Activated naive CD8-positive, alpha-beta T cell treated with anti-CD3 and anti-CD28 coated beads for 36 hours (primary cell): ENCODE measurements at regions not wholly inside any gene's neighbourhood (a gene's known extent, or its start where the extent isn't known, plus 50 kb on each side); places are given as distances from the start of the nearest gene placed in this dataset.

Source experiments
- DNase-seq: peaks from one replicate; pipeline ENCODE4 v3.0.0; 2021
- H3K27ac Mint-ChIP-seq: one replicate; pipeline ENCODE4 v1.8.0; 2022; ENCODE audit warnings: mild to moderate bottlenecking, moderate library complexity, mixed read lengths
- H3K27me3 Mint-ChIP-seq: one replicate; pipeline ENCODE4 v1.8.0; 2022; ENCODE audit warnings: mild to moderate bottlenecking, mixed read lengths
- H3K36me3 Mint-ChIP-seq: one replicate; pipeline ENCODE4 v1.8.0; 2021; ENCODE audit warnings: mild to moderate bottlenecking, mixed read lengths
- H3K4me1 Mint-ChIP-seq: one replicate; pipeline ENCODE4 v1.8.0; 2021; ENCODE audit warnings: mixed read lengths
- H3K4me3 Mint-ChIP-seq: one replicate; pipeline ENCODE4 v1.8.0; 2022; ENCODE audit warnings: mild to moderate bottlenecking, moderate library complexity, mixed read lengths
- H3K9me3 Mint-ChIP-seq: one replicate; pipeline ENCODE4 v1.8.0; 2022; ENCODE audit warnings: mixed read lengths

DNA sequence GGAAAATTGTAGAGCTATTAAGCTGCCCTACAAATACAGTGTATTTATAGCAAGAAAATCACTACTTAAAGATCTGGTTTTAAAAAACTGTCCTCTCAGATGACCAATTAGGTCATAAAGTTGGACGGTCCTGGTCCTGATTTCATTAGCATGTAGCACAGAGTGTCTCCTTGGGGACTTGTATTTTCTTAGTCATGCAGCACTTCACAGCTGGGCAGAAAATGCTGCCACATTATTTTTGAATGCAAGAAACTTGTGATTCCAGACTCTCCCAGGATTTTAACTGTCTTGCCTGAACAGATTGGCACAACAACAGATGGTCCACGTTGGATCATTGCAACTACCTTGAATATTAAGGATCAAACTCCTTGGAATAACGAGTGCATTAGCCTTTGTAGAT lies 348.1 kb upstream of the SGCD start:
- Mint-ChIP-seq H3K36me3 (no peaks in the 10 kb centered on the region), H3K4me3 (no peak overlapping the region), H3K27me3 (peaks cover 22% of the 10 kb centered on the region), H3K4me1 (no peaks in the 10 kb centered on the region), H3K27ac (no peak overlapping the region), H3K9me3 (no peaks in the 10 kb centered on the region)
- no peak for DNase-seq

DNA sequence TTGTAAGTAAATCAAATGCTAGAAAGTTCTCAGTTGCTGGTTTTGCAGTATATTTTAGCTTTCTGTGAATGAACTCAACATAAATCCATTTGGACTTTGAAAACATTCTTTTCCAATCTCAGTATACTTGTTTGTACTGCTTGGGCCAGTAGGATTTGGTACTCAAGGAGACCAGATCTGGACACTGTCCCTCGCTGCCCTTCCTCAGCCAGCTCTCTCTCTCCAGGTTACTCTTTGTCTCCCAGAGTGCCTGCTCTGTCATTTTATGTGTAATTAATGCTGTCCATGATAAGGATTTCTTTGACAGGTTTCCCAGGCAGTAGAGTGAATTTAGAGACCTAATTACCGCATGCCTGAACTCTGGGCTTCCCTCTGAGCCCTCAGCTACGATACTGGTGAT lies 344.6 kb upstream of the SGCD start:
- Mint-ChIP-seq H3K27me3 (peaks cover 10% of the 10 kb centered on the region), H3K36me3 (no peaks in the 10 kb centered on the region), H3K9me3 (no peaks in the 10 kb centered on the region), H3K4me3 (no peak overlapping the region), H3K4me1 (no peaks in the 10 kb centered on the region), H3K27ac (no peak overlapping the region)
- DNase-seq = no peak

DNA sequence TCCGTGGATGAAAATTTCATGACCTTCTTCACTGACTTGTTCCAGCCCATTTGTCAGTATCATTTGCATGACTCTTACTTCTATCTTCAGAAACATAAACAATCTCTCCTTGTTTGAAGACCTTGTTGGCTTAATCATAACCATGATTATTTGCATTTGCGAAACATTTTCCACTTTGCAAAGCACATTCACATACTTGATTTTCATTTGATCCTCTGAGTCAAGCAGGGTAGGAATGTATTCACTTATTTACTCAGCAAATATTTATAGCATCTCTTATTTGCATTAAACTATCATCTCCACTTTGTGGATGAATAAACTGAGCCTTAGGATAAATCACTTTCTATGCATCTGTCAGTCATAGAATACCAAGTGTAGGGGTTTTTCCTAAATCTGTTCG lies 343.0 kb upstream of the SGCD start:
- Mint-ChIP-seq H3K4me1 (no peaks in the 10 kb centered on the region), H3K27me3 (peaks cover 6% of the 10 kb centered on the region), H3K9me3 (no peaks in the 10 kb centered on the region), H3K4me3 (no peak overlapping the region), H3K36me3 (no peaks in the 10 kb centered on the region), H3K27ac (no peak overlapping the region)
- DNase-seq = no peak

DNA sequence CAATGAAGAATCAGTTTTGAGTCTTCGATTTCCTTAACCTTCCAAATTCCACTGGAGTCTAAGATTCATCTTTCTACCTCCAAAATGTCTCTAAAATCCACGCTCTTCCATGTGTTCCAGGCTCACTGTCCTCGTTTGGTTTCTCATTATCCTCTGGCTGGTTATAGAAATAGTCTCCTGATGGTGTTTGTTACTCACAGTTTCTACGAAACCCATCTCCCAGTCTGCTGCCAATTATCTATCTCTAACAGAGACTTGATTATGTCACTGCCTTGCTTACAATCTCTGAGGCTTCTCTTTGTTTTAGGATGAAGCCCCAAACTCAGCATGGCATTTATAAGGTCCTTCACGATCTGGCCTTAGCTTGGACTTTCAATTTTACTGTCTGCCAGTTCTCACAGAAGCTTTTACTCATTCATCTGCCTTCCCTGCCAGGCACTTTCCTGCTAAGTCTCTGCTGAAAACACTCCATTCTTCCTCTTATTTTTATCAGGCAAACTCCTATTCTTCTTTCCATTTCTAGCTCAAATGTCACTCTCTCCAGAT lies 339.6 kb upstream of the SGCD start:
- Mint-ChIP-seq H3K27me3 (peaks cover 5% of the 10 kb centered on the region), H3K36me3 (no peaks in the 10 kb centered on the region), H3K9me3 (no peaks in the 10 kb centered on the region), H3K4me1 (no peaks in the 10 kb centered on the region), H3K27ac (no peak overlapping the region), H3K4me3 (no peak overlapping the region)
- no peak for DNase-seq

DNA sequence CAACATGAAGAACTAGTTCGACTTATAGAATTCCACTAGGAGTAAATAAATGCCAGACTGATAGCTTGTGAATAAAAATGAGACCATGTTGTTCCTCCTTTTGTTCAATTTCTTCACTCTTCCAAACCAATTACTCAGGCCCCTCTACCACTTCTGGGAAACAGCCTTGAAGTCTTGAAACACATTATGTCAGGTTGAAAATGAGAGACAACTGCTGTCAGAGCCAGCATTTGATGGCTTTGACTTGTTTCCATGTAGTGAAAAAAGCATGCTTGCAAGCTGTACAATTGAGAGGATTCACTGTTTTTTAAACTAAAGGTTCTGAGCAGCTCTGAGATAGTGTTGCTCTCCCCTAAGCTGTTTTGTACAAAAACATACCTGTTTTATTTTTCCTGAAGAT lies 337.1 kb upstream of the SGCD start:
- H3K4me1 Mint-ChIP-seq = no peaks in the 10 kb centered on the region
- H3K9me3 Mint-ChIP-seq = no peaks in the 10 kb centered on the region
- H3K36me3 Mint-ChIP-seq = no peaks in the 10 kb centered on the region
- H3K27me3 Mint-ChIP-seq = peaks cover 5% of the 10 kb centered on the region
- H3K4me3 Mint-ChIP-seq = no peak overlapping the region
- DNase-seq = no peak
- no peak overlapping the region for H3K27ac Mint-ChIP-seq

DNA sequence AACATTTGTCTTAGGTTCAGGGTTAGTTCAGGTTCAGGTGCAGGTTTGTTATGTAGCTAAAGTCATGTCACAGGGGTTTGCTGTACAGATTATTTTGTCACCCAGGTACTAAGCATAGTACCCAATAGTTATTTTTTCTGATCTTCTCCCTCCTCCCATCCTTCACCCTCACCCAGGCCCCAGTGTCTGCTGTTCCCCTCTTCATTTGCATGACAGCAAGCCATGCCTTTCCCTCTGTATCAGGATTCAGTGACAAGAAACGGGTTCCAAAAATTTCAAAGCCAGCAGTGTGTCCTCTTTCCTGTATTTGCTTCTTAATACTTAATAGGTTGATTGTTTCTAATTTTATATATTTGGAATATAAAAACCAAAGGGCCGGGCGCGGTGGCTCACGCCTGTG lies 330.8 kb upstream of the SGCD start:
- no peaks in the 10 kb centered on the region for H3K9me3 Mint-ChIP-seq
- no peak for DNase-seq
- peaks cover 7% of the 10 kb centered on the region for H3K27me3 Mint-ChIP-seq
- no peak overlapping the region for H3K27ac Mint-ChIP-seq
- H3K4me3 Mint-ChIP-seq = no peak overlapping the region
- H3K36me3 Mint-ChIP-seq = no peaks in the 10 kb centered on the region
- H3K4me1 Mint-ChIP-seq = no peaks in the 10 kb centered on the region

DNA sequence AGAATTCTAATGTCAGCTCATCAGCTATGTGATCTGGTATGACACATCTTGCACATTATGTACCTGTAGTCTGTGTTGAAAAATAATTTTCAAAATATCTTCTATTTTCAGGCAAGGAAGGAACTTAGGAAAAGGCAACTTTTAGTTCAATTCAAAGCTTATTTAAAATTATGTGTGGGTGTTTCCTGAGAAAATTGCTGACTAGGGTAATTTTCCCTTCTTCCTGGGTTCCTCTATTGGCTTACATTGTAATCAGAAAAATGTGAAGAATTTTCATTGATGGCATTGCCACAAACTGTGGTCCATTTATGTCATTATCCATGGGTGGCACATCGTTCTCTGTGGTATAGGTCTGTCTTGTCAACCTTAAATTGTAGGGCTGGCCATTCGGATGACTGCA lies 328.7 kb upstream of the SGCD start:
- Mint-ChIP-seq H3K9me3 (no peaks in the 10 kb centered on the region), H3K4me3 (no peak overlapping the region), H3K27ac (no peak overlapping the region), H3K36me3 (no peaks in the 10 kb centered on the region), H3K27me3 (peaks cover 12% of the 10 kb centered on the region), H3K4me1 (no peaks in the 10 kb centered on the region)
- DNase-seq = no peak

DNA sequence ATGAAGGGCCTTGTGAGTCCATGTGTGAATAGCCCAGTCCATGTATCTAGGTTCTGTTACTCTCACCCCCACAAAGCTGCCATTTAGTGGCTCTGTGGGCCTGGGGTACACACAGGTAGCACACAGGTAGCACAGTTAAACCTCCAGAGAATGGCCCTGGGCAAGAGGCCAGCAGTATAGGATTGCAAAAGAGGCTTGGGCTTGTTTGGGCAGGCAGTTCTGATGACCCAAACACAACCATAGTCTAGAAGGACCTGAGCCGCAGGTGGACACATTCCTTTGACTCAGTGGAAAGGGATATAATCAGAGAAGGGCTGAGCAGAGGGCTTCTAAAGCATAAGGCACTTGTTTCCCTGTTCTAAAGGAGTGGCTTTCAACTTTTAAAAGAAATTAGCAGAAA lies 326.8 kb upstream of the SGCD start:
- Mint-ChIP-seq H3K4me1 (no peaks in the 10 kb centered on the region), H3K4me3 (no peak overlapping the region), H3K36me3 (no peaks in the 10 kb centered on the region), H3K27me3 (peaks cover 16% of the 10 kb centered on the region), H3K9me3 (no peaks in the 10 kb centered on the region), H3K27ac (no peak overlapping the region)
- DNase-seq = no peak

DNA sequence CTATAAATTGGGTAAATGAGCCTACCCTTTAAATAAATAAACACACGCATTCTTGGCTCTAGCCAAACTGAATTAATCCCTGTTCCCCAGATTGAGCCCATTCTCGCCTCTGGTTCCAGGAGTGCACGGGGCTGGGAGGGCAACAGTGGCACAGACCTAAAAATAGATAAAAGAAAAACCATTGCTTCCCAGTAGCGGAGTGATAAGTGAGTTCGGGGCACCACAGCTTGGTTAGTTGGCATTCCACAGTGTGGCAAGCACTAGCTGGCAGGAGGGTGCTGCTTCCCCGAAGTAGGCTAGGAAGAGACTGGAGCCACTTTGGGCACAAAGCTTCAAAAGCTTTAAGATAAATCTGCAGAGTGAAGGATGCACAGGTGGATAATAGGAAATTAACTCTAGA lies 322.2 kb upstream of the SGCD start:
- H3K27ac Mint-ChIP-seq = no peak overlapping the region
- H3K36me3 Mint-ChIP-seq = no peaks in the 10 kb centered on the region
- H3K4me3 Mint-ChIP-seq = no peak overlapping the region
- peaks cover 10% of the 10 kb centered on the region for H3K27me3 Mint-ChIP-seq
- H3K9me3 Mint-ChIP-seq = no peaks in the 10 kb centered on the region
- no peak for DNase-seq
- no peaks in the 10 kb centered on the region for H3K4me1 Mint-ChIP-seq

DNA sequence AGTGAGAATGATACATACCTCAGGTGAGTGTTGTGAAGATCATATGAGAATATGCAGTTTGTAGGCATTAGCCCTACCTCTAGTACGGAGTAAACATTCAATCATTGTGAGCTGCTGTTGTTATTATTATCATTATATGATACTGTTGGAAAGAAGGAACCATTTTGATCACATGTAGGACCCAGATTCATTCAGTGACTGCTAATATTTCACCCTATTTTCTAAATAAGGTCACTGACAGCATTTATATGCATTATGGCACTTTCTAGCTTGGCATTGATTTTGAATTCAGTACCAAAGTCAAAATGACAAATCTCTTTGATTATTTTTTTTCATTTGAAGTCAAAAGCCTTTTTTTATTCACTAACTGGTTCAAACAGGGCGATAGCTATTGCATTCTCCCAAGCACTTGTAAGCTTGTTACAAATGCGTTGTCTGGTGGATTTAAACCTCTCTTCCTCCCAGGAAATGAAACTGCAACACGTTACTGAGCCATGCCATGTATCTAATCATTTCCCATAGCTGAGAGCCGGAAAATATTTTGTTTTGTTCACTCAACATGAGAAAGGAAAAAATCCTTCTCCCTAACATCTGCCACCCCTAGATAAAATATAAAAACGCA lies 320.8 kb upstream of the SGCD start:
- Mint-ChIP-seq H3K4me1 (no peaks in the 10 kb centered on the region), H3K9me3 (no peaks in the 10 kb centered on the region), H3K27ac (no peak overlapping the region), H3K27me3 (peaks cover 10% of the 10 kb centered on the region), H3K4me3 (no peak overlapping the region), H3K36me3 (no peaks in the 10 kb centered on the region)
- no peak for DNase-seq

DNA sequence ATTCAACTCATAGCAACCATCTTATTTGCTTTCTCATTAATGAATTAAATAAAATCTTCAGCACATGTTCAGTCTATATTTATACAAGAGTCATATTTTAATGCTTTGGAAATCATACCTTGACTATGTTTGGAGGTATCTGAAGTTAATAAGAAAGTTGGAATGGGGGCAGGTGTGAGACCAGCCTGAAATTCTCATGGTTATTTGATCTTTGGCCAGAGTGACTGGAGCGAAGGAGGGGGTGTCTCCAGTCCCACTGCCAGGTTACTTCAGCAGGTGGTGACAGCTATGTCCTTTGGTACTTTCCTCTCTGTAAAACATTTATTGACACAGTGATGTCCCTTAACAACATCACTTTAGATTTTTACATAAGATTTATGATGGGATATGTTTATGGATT lies 318.1 kb upstream of the SGCD start:
- H3K4me3 Mint-ChIP-seq = no peak overlapping the region
- H3K4me1 Mint-ChIP-seq = no peaks in the 10 kb centered on the region
- no peak for DNase-seq
- no peak overlapping the region for H3K27ac Mint-ChIP-seq
- H3K9me3 Mint-ChIP-seq = no peaks in the 10 kb centered on the region
- H3K36me3 Mint-ChIP-seq = no peaks in the 10 kb centered on the region
- peaks cover 5% of the 10 kb centered on the region for H3K27me3 Mint-ChIP-seq

DNA sequence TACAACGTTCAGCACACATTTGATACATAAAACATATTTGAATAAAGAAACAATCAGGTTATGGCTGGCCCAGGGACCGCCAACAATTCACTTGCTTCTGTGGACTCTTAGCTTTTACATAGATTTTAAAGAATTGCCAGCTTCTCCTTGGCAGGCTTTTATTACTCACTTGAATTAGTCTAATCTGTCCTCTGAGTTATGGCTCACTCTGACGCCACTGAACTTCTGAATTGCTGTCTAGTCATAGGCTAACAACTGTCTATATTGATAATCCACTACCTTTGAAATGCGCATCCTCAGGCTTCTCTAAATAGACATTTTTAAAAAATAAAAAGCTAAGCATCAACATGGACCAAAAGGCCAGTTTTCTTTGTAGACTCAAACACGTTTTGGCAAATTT lies 317.4 kb upstream of the SGCD start:
- Mint-ChIP-seq H3K36me3 (no peaks in the 10 kb centered on the region), H3K27me3 (peaks cover 7% of the 10 kb centered on the region), H3K4me1 (no peaks in the 10 kb centered on the region), H3K4me3 (no peak overlapping the region), H3K27ac (no peak overlapping the region), H3K9me3 (no peaks in the 10 kb centered on the region)
- no peak for DNase-seq

DNA sequence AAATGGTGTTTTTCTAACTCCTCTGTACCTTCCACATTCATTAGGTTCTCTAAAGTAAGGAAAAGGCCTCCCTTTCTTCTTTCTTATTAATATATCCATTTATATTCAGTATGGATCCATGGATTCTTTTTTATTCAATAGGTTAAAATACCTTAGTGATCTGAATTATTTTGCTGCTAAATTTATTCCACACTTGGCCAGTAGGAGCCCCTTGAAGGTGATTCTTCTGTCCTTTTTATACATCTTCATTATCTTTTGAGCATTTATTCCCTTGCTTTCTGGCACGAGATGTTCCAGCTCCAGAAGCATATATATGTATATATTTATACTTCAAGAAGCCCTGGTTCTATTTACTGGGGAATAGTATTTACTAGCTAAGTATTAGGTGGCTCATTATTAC lies 311.8 kb upstream of the SGCD start:
- H3K36me3 Mint-ChIP-seq = no peaks in the 10 kb centered on the region
- H3K27ac Mint-ChIP-seq = no peak overlapping the region
- no peaks in the 10 kb centered on the region for H3K9me3 Mint-ChIP-seq
- no peak overlapping the region for H3K4me3 Mint-ChIP-seq
- peaks cover 11% of the 10 kb centered on the region for H3K27me3 Mint-ChIP-seq
- DNase-seq = no peak
- no peaks in the 10 kb centered on the region for H3K4me1 Mint-ChIP-seq

DNA sequence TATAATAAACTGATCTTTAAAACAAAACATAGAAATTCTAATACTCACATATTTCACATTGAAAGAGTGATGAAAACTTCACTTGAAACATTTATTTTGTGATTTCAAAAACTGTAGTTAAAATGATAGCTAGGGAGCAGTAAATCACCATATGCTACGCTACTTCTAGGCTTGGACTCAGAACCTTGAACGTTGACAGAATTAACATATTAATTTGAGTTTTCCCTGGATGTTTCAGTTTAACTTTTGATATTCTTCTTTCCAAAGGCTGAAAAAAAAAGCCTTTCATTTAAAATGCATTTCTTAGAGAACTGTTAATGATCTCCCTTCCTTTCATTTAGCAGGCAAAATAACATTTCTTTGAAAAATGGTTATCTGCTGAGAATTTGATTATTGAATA lies 307.8 kb upstream of the SGCD start:
- H3K36me3 Mint-ChIP-seq = no peaks in the 10 kb centered on the region
- H3K4me3 Mint-ChIP-seq = no peak overlapping the region
- no peak overlapping the region for H3K27ac Mint-ChIP-seq
- DNase-seq = no peak
- H3K9me3 Mint-ChIP-seq = no peaks in the 10 kb centered on the region
- peaks cover 15% of the 10 kb centered on the region for H3K27me3 Mint-ChIP-seq
- H3K4me1 Mint-ChIP-seq = peaks cover 3% of the 10 kb centered on the region

DNA sequence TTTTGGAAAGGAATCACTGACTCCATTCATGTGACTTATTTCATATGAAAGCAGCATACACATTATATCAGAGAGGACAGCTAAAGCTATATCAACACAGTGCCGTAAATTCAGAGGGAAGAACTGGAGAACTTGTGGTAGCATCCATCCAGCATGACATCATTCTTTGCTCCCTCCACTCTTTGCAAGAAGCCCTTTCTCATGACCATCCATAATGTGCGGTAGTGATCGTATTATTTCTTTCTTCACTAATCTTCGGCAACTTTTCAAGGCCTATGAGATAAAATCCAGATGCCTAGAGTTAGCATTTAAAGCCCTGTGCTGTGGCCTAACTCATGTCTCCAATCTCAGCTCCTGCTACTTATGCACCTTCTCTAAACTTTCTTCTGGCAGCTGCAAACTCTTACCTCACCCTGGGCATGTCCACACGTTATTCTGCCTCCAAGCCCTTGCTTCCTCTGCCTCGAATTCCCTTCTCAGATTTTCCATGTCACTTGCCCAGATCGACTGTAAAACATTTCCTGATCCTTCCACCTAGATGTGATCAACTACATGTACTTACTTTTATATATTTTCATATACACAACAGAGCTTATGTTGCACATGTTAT lies 307.3 kb upstream of the SGCD start:
- H3K36me3 Mint-ChIP-seq = no peaks in the 10 kb centered on the region

DNA sequence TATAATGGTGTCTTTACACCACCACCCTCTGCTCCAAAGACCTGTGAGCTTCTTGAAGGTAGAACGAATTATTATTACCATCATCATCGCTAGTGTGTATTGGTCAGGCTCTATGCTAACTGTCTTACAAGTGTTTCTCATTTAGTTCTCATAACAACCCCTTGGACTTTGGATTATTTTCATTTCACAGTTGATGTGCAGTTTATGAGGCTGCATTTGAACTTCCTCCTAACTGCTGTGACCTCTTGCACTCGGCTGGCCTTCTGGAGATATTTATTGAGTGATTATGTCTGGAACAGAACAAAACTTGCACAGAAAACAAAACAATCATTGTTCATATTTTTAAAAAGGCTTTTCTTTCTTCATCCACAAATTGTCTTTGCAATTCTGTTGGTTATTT lies 306.3 kb upstream of the SGCD start:
- Mint-ChIP-seq H3K27me3 (peaks cover 13% of the 10 kb centered on the region), H3K27ac (no peak overlapping the region), H3K36me3 (no peaks in the 10 kb centered on the region), H3K4me3 (no peak overlapping the region), H3K9me3 (no peaks in the 10 kb centered on the region), H3K4me1 (peaks cover 3% of the 10 kb centered on the region)
- no peak for DNase-seq

More for the DNA sequence above, 307.3 kb upstream of the SGCD start:
- DNase-seq = no peak
- peaks cover 3% of the 10 kb centered on the region for H3K4me1 Mint-ChIP-seq
- H3K4me3 Mint-ChIP-seq = no peak overlapping the region
- H3K27ac Mint-ChIP-seq = no peak overlapping the region
- H3K27me3 Mint-ChIP-seq = peaks cover 12% of the 10 kb centered on the region
- no peaks in the 10 kb centered on the region for H3K9me3 Mint-ChIP-seq
